SK-N-SH (cell line): ENCODE measurements at regions not wholly inside any gene's neighbourhood (a gene's known extent, or its start where the extent isn't known, plus 50 kb on each side); places are given as distances from the start of the nearest gene placed in this dataset.

Experiments used
- CTCF ChIP-seq: fragments of 200-600 bp; sonication (generic); IDR thresholded peaks from 2 replicates; pipeline ENCODE4 v1.6.1; 2017; ENCODE audit warnings: antibody characterized with exemption, mild to moderate bottlenecking, moderate library complexity
- EP300 ChIP-seq, 2 experiments: IDR thresholded peaks; 2 replicates each; pipeline versions ENCODE4 v1.4.0 to v1.6.1; 2012; ENCODE audit warnings: borderline replicate concordance in 1 of 2, low read depth in 1 of 2, low read length in 1 of 2
- RAD21 ChIP-seq: IDR thresholded peaks from 2 replicates; pipeline ENCODE4 v1.6.1; 2012; ENCODE audit warnings: mild to moderate bottlenecking, low read length
- RFX5 ChIP-seq: IDR thresholded peaks from 2 replicates; pipeline ENCODE4 v1.6.1; 2012; ENCODE audit warnings: mild to moderate bottlenecking, improper control_type of control experiment, low read length
- SIN3A ChIP-seq: IDR thresholded peaks from 2 replicates; pipeline ENCODE4 v1.6.1; 2012; ENCODE audit warnings: low read depth, mild to moderate bottlenecking, low read length, moderate library complexity, borderline replicate concordance
- TAF1 ChIP-seq: IDR thresholded peaks from 2 replicates; pipeline ENCODE4 v1.6.1; 2012; ENCODE audit warnings: low read depth, mild to moderate bottlenecking, low read length, moderate library complexity, borderline replicate concordance
- YY1 ChIP-seq: IDR thresholded peaks from 2 replicates; pipeline ENCODE4 v1.4.0; 2012; ENCODE audit warnings: low read depth, mild to moderate bottlenecking

DNA sequence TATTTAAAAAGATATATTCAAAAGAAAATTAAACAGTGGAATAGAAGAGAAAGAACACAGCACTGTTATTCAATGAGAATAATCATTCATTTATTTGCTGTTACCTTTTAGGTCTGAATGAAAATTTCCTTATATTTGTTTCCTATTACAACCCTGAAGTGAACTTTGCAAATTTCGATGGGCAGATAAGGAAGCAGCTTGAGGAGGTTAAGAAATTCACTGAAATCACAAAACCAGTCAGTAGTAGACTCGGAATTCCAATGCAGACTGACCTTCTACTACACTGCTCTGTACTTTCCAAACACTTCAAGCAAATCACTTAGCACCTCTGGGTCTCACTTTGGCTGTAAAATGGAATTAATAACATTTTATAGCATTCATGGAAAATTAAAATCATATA, 172.0 kb upstream of the TP63 start:
- TF ChIP-seq CTCF (no peak), YY1 (no peak), RAD21 (no peak), TAF1 (no peak), EP300 (IDR thresholded peaks at IDR 0.05; ENCODE audit: borderline replicate concordance in 1 of 2, low read depth in 1 of 2, low read length in 1 of 2) (no peak), RFX5 (no peak), SIN3A (no peak)
